ENCODE measurements at regions not wholly inside any gene's neighbourhood (a gene's known extent, or its start where the extent isn't known, plus 50 kb on each side); places are given as distances from the start of the nearest gene placed in this dataset.

DNA sequence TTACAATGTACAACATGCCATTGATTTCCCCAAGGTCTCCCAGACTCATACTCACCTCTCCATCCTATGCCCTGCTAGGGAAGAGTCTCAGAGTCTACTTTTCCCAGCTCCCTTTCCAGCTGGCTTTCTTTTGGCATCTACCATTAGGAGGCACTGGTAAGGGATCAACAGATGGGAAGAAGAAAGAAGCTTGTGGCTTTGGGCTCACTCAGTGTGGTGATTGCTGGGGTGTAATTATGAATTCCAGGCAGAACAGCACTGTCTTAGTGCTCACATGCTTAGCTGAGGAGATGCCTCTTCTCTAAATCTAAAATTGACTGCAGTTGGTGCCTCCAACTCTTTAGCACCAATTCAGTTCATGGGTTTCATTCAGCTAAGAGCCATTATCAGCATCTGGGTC, 330.0 kb downstream of the PSAT1 start:
- Histone ChIP-seq H3K4me1 (no peaks in the 10 kb centered on the region), H3K27me3 (no peaks in the 10 kb centered on the region), H3K9me3 (no peaks in the 10 kb centered on the region), H3K4me3 (replicated peaks in 1 of 3) (no peak overlapping the region), H3K36me3 (no peaks in the 10 kb centered on the region), H3K27ac (no peak overlapping the region)
- TF ChIP-seq, protein P1, sequence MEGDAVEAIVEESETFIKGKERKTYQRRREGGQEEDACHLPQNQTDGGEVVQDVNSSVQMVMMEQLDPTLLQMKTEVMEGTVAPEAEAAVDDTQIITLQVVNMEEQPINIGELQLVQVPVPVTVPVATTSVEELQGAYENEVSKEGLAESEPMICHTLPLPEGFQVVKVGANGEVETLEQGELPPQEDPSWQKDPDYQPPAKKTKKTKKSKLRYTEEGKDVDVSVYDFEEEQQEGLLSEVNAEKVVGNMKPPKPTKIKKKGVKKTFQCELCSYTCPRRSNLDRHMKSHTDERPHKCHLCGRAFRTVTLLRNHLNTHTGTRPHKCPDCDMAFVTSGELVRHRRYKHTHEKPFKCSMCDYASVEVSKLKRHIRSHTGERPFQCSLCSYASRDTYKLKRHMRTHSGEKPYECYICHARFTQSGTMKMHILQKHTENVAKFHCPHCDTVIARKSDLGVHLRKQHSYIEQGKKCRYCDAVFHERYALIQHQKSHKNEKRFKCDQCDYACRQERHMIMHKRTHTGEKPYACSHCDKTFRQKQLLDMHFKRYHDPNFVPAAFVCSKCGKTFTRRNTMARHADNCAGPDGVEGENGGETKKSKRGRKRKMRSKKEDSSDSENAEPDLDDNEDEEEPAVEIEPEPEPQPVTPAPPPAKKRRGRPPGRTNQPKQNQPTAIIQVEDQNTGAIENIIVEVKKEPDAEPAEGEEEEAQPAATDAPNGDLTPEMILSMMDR (IDR thresholded peaks at IDR 0.05) = no peak
- no peak for TF ChIP-seq POLR2A (IDR thresholded peaks at IDR 0.05)
- intact Hi-C loops (cut with DNase I) = no loop called here
- DNase-seq = no peak

DNA sequence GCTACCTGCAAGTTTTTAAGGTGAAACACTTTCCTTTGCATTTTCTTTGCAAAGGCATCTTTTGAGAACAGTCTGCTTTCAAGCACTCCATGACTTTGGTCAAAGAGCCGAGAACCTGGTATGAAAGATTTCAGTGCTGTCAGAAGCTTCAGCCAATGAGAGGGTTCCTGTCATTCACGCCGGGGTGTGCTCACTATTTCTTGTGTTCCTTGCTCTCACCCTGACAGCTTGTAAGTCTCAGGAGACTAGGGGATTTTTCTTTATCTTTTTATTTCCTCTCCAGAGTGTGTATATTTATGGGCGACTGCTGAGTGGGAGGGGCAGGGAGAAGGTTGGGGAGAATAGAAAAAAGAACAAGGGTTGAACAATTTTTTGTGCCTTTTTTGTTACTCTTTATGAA, 334.0 kb downstream of the PSAT1 start:
- WGBS, 2 donors = 48 to 53% methylated on average over 4 of the region's 4 CpGs

DNA sequence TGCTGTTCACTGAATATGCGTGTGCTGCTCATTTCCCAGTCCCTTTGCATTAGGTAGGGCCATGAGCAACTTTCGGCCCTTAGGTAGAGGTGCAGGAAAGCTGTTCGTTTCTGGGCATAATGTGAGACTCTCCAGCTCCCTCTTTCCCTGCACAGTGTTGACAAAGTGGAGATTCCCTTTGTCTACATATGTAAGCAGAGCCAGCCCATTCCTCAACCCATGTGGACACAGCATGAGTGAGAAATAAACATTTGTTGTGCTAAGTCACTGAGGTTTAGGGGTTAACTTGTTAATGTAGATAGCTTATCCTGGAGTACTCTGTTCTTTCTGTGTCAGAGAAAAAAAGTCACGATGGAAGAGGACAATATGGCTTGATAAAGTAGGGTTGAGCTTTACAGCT, 343.8 kb downstream of the PSAT1 start:
- Histone ChIP-seq H3K27me3 (no peaks in the 10 kb centered on the region), H3K4me3 (replicated peaks in 1 of 3) (no peak overlapping the region), H3K27ac (no peak overlapping the region), H3K9me3 (no peaks in the 10 kb centered on the region), H3K4me1 (no peaks in the 10 kb centered on the region), H3K36me3 (no peaks in the 10 kb centered on the region)
- TF ChIP-seq POLR2A (IDR thresholded peaks at IDR 0.05) = no peak
- TF ChIP-seq, protein P1 (IDR thresholded peaks at IDR 0.05) = no peak
- no peak for DNase-seq
- WGBS, 2 donors = 59 to 60% methylated on average over 4 of the region's 4 CpGs
- intact Hi-C loops (cut with DNase I) = no loop called here

More for the DNA sequence above, 334.0 kb downstream of the PSAT1 start:
- H3K27me3 ChIP-seq = no peaks in the 10 kb centered on the region
- no peaks in the 10 kb centered on the region for H3K36me3 ChIP-seq
- intact Hi-C loops (cut with DNase I) = no loop called here
- TF ChIP-seq POLR2A (IDR thresholded peaks at IDR 0.05) = no peak
- TF ChIP-seq, protein P1 (IDR thresholded peaks at IDR 0.05) = no peak
- H3K4me3 ChIP-seq (replicated peaks in 1 of 3) = no peak overlapping the region
- H3K4me1 ChIP-seq = no peaks in the 10 kb centered on the region
- no peak for DNase-seq
- no peaks in the 10 kb centered on the region for H3K9me3 ChIP-seq
- no peak overlapping the region for H3K27ac ChIP-seq

DNA sequence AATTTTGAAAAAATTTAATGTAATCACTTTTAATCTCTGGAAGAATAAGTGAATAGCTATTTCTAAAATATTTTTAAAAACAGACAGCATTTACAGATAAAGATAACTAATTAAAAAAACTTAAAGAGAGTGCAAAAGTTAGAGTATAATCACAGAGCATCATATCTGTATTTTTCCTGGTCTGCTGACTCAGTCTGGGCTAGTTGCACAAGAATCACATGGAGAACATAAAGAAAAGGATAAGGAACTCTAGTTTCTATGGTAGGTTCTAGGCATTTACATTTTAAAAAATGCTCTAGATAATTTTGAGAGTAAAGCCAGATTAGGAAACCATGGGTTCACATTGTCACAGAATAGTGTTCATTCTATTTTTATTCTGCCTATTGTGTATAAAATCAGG, 347.4 kb downstream of the PSAT1 start:
- Histone ChIP-seq H3K36me3 (no peaks in the 10 kb centered on the region), H3K27me3 (no peaks in the 10 kb centered on the region), H3K27ac (no peak overlapping the region), H3K9me3 (no peaks in the 10 kb centered on the region), H3K4me3 (replicated peaks in 1 of 3) (no peak overlapping the region), H3K4me1 (no peaks in the 10 kb centered on the region)
- intact Hi-C loops (cut with DNase I) = no loop called here
- TF ChIP-seq POLR2A (IDR thresholded peaks at IDR 0.05) = no peak
- TF ChIP-seq, protein P1 (IDR thresholded peaks at IDR 0.05) = no peak
- no peak for DNase-seq

DNA sequence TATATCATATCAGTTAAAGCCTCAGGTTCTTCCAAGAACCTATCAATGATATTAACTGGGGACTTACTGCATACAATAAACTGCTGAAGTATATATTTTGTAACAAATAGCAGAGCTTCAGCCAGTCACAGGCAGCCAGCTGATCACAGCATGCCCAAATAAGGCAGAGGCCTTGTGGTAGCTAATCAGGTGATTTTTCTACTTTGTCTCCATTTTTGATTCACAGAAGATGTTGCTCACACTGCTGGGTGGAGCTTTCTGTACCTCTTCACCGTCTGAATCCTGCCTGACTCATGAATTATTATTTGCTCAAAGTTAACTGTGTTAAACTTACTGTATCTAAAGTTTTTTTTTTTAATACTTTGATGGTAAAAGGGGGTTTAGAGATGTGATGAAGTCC, 357.4 kb downstream of the PSAT1 start:
- H3K4me3 ChIP-seq (replicated peaks in 1 of 3) = no peak overlapping the region
- no peaks in the 10 kb centered on the region for H3K4me1 ChIP-seq
- H3K36me3 ChIP-seq = no peaks in the 10 kb centered on the region
- WGBS, 2 donors = 88 to 89% methylated on average over 1 of the region's 1 CpG
- no peaks in the 10 kb centered on the region for H3K27me3 ChIP-seq
- no peak overlapping the region for H3K27ac ChIP-seq
- no peaks in the 10 kb centered on the region for H3K9me3 ChIP-seq
- TF ChIP-seq, protein P1 (IDR thresholded peaks at IDR 0.05) = no peak
- TF ChIP-seq POLR2A (IDR thresholded peaks at IDR 0.05) = no peak
- intact Hi-C loops (cut with DNase I) = no loop called here
- DNase-seq = no peak

Measured in thyroid gland (tissue), 4 donors.